GM19328 (cell line): ENCODE measurements at regions not wholly inside any gene's neighbourhood (a gene's known extent, or its start where the extent isn't known, plus 50 kb on each side); places are given as distances from the start of the nearest gene placed in this dataset.

Experiments used
- ATAC-seq: cut with Tn5 transposase; IDR thresholded peaks from one replicate; pipeline ENCODE4 v1.9.1; 2021; ENCODE audit warnings: mild to moderate bottlenecking, moderate library complexity; ENCODE audit not compliant: unreplicated experiment

DNA sequence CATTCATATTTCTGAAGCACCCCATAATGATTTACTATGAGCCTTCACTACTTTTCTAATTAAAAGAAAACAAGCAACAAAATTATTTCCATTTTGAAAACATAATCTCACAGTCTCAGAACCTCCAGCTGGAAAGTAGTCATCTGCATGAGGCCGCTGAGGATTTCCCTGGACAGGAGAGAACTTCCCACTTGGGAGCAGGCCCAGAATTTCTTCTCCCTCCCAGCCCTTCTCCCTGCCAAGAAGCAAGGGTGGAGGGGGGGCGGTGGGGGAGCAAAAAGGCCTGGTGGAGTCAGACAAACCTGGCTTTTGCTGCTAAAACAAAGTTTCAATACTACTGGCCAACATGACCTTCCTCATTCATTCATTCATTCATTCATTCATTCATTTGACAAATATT lies 167.3 kb downstream of the PJA1 start:
- no peak for ATAC-seq

DNA sequence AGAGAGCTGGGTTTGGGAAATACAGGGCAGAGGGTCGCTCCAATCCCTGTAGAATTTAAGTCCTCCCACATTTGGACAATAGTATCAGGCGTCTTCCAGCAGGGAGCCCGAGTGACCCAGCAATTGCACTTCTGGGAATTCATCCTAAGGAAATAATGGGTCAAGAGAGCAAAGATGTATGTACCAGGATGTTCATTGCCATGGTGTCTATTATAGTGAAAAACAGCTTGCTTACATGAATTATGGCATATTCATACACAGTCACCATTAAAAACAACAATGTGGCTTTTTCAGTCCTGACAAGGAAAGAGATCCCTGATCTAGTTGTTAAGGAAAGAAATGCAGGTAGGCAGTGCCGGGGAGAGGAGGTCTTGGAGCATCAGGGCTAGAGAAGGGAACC lies 167.7 kb downstream of the PJA1 start:
- no peak for ATAC-seq

DNA sequence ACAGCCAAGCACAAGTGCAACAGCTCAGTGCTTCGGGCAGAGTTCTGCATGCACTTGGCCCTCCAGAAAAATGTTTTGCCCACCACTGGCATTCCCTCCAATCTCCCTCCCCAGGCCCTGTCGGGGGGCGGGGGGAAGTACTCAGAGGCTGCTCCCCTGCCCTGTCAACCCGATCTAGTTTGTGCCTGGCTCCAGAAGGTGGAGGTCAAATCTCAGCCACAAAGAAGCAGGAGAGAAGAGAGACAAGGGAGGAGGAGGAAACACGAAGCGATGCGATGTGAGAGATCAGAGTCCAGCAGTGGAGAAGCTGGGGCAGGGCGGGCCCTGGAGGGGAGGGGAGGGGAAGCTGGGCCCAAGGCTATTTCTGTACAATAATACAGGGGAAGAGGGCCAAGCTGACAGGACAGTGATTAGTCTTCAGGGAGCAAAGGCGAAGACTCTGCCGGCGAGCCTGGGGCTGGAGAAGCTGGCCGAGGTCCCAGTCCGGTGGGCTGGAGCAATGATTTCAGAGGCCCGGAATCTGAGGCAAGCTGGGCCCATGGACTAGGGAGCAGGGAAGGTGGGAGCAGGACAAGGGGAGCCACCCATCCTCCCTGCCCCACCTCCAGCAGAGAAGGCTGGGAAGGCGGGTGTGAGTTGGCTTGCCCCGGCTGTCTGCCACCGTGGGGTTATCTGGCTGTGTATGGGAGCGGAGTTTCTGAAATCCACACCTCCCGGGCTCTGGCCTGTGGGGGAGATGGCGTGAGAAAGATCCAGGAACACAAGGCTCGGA lies 167.1 kb downstream of the EFNB1 start:
- no peak for ATAC-seq

DNA sequence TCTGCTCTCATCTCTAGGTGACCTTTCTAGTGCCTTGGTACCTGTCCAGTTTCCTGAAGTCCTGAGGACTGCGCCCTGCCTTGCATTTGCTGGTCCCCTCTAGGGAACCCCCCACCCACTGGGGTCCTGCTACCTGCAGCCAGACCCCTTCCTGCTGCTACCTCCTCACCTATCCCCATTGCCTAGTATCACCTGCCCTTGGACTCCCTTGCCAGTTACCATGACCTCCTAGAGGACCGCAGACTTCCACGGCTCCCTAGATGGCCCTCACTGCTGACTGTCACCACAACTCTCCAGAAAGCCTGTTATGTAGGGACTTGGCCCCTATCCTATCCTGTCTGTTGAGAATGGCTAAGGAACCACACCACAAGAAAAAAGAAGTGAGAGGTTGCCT lies 166.6 kb downstream of the EFNB1 start:
- no peak for ATAC-seq

DNA sequence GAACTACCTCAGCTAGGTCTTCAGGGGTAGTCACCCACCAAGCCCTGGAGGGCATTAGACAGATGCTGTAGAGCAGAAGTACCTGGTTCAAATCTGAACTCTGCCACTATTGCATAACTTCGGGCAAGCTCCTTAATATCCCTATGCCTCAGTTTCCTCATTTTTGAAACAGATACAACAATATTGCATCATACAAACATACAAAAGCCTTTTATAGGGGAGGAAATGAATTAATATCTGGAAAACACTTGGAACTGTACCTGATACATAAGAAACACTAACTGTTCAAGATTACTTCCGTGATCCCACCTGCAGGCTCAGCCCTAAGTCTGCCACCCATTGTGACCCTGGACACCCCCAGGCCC lies 166.1 kb downstream of the EFNB1 start:
- no peak for ATAC-seq

DNA sequence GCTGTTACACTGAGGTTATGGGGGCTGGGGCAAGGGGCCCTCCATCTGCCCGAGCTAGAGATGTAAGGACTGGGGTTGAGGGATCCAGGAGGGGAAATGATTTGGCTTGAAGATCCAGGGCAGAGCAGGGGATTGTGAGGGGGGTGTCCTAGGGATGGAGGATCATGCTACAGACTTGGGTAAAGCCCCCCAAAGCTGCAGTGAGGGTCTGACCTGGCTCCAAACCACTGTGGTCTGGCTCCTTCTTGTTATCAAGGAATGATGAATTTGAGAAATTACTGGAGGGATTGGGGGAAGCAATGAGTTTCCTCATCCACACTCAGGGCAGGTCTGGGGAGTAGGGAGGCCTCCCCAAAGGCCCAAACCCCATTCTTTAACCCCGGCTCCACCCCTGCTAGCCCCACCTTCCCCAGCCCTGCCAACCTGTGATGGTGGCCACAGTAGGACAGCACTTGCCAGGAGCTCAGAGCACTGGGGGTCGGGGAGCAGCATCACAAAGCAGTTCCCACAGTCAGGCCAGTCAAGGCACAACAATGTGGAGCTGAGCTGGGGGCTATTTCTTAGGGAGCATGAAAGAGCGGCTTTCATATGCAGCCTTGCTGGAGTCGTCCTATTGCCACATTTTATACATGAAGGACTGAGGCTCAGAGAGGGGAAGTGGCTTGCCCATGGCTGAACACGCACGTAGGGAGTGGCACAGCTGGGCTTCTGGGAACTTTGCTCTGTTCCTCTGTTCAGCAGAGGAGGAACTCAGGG lies 165.5 kb downstream of the EFNB1 start:
- ATAC-seq = no peak

DNA sequence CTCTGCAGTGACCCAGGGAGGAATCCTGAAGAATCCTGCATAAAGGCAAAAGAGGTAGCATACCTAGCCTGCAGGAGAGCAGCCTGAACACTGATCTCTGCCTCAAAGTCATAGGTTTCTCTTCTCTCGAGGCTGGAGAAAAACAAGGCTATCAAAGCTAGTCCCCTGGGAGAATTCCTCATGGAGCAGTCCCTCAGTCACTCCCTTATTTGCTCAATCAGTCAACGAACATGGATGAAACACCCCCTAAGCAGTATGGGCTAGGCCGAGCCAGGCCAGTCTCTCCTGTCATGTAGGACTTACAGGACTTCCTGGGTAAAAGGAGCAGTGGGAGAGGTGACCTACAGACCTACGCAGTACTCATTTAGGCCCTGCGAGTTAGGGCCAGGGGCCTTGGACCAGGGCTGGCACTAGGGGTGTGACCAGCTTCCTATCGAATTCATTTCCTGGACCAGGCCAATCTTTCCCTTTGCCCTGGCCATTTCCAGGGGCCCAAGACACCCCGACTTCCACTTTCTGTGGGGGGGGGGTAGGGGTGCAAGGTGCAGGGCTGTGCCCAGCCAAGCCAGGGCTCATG lies 164.1 kb downstream of the EFNB1 start:
- ATAC-seq = no peak

DNA sequence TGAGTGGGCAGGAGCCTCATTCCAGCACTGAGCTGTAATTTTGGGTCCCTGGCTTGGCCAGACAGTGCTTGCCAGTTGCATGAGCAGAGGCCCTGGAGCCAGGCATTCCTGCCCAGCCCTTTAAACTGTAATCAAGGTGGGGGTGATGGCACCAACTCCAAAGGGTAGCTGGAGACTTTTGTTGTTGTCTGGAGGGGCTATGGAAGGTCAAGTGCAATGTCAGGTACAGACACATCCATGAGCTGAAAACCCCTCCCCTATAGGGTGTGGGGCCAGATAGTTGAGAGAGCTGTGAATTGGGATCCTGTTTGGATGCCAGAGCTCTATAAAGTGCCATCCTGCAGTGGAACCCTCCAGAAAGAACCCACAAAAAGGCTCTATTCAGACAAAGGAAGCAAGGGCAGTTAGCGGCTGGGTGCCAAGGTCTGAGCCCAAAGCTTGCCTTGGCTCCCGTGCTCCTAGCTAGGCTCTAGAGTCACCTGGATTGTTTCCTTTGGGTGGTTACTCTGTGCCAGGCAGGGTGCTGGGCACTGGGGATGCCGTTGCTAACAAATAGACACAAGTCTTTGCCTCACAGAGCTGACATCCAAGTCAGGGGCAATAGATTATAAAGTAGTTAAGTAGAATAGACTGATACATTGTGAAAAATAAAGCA lies 163.0 kb downstream of the EFNB1 start:
- no peak for ATAC-seq

DNA sequence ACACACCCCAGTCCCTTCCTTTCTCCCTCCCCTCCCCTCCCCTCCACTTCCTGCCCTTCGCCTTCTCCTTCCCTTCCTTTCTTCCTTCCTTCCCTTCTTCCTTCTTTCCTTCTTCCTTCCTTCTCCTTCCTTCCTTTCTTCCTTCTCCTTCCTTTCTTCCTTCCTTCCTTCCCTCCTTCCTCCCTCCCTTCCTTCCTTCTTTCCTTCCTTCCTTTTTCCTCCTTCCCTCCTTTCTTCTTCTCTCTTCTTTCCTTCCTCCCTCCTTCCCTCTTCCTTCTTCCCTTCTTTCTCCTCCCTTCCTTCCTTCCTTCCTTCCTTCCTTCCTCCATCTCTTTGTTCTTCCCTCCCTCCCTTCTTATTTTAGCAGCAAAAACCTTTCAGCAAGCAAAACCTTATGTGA lies 162.1 kb downstream of the EFNB1 start:
- no peak for ATAC-seq

DNA sequence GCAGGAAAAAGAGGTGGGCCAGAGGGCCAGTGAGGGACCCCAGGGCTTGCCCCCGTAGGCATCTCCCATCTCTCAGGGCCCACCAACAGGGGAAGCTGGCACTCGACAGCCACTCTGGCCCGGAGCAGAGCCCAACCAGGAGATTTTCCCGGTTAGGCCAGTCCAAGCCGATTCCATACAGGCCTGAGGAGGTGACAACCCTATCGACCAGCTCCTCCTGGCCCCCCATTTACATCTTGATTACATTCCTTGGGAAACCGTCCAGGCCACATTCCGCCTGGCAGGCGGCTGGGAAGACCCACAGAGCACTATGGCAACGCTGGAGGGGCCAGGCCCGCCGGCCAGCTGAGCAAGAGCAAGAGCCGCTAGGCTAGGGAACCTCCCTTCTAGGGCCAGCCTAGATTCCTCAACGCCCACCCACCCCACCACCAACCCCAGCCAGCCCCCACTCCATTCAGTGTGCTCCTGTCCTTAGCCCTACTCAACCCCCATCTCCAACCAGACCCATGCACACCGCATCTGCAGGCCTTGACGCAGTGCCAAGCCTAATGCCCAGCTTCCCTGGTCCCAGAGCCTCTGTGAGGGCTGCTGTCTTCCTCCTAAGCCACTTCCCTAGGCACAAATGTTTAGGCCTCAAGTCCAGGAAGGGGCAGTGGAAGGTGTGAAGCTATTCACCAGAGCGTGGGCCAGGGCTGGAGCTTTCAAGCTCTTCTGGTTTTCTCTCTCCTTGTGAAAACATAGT lies 161.2 kb downstream of the EFNB1 start:
- ATAC-seq = no peak

DNA sequence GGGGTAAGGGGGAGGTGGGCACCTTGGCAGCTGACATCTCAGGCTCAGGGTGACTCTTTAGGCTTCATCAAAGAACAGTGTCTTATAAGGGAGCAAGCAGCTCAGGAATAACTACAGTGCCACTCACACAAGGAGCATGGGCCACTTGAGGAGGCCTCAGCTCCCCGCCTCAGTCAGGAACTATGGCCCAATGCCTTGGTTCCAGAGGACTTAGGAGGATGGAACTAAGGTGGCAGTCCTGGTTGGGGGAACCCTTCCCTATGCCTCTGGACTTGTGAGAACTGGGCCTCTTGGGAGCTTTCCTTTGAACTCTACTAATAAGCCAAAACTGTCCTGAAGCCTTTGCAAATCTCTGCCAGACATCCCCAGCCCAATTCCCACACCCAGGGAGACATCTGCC lies 160.6 kb downstream of the EFNB1 start:
- no peak for ATAC-seq

DNA sequence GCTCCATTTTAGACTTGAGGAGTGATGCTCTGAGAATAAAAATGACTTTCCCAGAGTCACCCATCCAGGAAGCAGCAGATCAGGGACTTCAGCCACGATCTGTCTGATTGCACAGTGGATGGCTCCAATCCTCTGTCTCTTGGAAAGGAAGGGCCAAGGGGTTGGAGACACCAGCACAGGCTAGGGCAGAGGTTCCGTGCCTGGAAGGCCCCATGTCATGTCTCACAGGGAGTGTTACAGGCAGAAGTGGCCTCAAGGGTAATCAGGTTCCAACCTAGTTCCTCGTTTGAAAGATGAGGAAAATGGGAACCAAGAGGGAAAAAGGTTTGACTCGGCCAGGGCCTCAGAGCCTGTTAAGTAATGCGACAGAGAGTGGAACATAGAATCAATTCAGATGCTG lies 160.0 kb downstream of the EFNB1 start:
- no peak for ATAC-seq

DNA sequence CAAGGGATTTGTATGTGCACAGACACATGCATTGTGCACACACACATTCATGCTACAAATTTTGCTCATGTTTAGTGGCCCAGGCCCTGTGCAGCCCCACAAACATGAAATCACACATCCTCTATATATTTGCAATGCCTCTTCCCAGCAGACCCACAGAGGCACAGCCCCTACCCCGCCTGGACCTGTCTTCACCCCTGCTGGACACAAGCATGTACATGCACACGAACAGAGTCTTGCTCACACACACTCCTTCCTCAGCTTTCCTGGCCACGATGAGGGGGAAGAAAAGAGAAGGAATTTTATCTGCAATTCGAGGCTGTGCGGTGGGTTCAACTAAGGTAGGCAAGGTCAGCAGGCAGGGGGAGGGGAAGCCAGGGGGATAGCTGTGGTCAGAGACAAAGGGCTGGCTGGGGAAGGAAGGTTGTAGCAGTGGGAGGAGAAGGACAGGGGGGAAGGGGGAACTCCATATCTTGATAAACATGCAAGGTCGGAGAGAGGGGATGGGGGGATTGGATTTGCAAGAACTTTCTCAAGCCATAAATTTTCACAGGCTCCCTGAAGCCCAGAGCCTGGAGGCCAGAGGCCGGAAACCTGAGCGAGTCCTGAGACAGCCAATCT lies 156.4 kb downstream of the EFNB1 start:
- no peak for ATAC-seq

DNA sequence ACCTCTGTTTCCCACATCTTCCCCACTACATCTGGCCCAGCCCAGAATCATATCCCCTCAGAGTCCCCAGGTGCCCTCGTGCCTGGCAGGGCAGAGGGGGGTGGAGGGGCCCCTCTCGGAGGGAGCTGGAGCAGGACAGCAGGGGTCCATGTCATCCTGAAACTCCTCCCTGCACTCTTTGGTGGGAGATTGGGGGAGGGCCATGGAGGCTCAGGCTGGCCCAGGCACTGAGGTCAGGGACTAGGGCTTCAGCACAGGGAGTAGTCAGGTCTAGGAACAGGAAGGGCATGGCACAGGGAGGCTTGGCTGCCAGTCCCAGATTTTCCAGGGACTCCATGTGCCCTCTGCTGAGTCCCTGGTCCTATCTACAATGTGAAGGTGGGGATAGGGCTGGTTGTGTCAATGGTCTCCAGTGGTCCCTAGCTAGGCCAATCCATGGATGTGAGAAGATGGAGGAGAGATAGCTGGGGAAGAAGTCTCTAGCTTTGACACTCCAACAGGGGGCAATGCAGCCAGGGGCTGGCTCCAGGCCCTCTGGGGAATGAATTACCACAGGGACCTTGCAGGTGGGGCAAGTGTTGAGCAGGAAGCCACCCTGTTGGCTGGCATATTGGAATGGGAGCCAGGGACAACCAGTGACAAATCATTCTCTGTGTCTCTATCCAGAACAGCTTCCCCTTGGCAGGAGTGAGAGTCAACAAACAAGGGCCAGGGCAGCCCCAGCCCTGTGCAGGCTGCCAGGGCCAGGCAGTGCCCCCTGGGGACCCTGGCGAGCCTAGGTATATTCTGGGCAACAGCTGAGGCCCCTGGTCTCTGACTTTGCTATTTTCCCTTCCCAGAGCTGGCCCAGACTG lies 154.4 kb downstream of the EFNB1 start:
- no peak for ATAC-seq

DNA sequence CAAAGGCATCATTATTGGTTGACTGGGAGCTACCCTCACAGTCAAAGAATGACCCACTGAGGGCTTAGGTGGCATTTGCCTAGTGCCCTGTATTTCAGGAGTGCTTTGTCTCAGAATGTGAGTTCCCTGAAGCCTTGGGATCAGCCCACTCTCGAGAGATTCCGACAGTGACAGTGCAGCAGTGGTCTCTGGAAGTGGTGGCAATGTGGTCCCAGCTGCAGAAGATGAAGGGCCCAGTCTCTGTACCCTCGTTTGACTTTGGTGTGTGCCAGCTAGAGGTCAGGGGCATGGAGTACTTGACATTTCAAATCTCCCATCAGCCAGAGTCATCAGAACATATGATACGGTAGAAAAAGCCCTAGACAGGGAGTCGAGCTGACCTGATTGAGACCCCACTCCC lies 153.7 kb downstream of the EFNB1 start:
- no peak for ATAC-seq

DNA sequence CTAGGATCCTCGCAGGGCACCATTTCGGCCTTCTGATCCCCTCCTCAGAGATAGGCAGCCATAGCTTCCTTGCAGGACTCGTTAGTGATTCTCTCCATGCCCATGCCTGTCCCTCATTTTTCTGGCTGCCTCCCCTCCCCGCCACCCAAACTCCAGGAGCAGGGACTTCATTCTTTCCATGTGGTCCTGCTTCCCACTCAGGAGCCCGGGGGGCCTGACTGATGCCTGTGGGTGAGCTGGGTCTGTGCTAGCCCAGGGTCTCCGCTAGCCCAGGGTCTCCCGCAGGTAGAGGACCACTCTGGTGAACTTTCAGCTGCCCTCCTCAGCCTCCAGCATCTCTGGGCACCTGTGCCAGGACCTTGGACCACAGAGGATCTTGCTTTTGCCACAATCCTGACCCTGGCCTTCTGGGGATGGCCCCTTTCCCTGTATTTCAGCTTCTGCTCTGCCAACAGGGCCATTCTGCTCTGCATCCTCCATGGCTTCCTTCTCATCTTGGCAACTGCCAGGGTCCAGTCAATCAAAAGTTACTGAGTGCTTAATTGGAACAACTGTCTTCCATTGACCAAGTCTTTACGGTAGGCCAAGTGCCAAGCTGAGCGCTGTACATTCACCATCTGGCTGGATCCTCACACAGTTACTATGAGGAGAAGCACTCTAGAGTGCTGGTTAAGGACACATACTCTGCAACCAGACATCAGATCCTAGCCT lies 152.2 kb downstream of the EFNB1 start:
- ATAC-seq = no peak

DNA sequence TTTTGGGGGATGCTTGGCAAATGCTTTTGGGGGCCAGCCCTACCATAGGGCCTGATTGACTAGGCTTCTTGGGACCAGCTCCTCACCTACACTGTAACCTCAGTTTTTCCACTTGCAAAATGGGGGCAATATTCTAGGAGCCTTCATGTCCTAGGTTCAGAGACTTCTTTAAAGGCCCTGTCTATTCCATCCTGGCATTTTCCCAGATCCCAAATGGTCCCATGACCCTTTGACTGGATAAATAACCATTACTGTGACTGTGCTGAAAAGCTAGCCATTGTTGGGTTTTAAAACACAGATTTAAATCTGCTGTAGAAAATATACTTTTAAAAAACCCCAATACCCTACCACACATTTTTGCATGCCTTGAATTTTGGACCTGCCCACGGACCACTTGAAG lies 149.8 kb downstream of the EFNB1 start:
- ATAC-seq = no peak

DNA sequence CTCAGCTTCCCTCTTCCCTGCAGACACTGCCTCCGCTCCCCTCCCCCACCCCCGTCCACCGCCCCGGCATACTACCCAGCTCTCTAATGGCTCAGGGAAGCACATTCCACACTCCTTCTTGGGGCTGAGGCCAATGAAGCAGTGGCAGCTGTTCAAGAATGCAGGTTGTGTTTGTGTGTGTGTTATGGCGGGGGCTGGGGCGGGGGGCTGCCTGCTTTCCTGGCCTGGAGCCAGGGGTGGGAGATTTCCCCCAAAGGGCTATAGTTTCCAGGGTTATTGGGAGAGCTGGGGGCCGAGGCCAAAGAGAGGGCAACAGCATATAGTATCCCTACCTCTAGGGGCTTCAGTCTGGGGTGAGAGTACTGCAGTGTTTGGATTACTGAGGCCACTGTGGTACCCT lies 149.4 kb downstream of the EFNB1 start:
- ATAC-seq = no peak

DNA sequence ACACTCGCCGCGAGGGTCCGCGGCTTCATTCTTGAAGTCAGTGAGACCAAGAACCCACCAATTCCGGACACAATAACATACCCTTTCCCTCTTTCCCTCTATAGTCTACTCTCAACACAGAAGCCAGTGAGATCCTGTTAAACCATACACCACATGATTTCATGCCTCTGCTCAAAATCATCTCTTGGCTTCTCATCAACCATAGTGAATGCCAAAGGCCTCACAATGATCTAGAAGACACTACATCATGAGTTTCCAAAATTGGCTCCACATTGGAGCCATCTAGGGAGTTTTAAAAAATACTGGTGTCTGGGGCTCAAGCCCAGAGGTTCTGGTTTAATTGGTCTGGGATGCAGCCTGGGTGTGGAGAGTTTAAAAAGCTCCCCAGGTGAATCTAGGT lies 124.5 kb downstream of the EFNB1 start:
- ATAC-seq = no peak
